SK-N-MC (cell line): ENCODE measurements at regions not wholly inside any gene's neighbourhood (a gene's known extent, or its start where the extent isn't known, plus 50 kb on each side); places are given as distances from the start of the nearest gene placed in this dataset.

Experiments used
- EZH2 ChIP-seq: fragments of 200-600 bp; sonication (generic); IDR thresholded peaks from one replicate; pipeline ENCODE4 v1.6.1; 2017; ENCODE audit warnings: antibody characterized with exemption
- FOXP2 ChIP-seq: optimal IDR thresholded peaks from 2 replicates; pipeline ENCODE3; 2011; ENCODE audit warnings: mild to moderate bottlenecking, moderate library complexity; ENCODE audit not compliant: insufficient read depth; ENCODE audit errors: extremely low read length, control extremely low read depth
- POLR2AphosphoS5 ChIP-seq: IDR thresholded peaks from 2 replicates; pipeline ENCODE4 v1.6.1; 2012; ENCODE audit warnings: mild to moderate bottlenecking, low read depth, low read length, borderline replicate concordance

- no peak for TF ChIP-seq POLR2AphosphoS5
- TF ChIP-seq EZH2, result no peak
- no peak for TF ChIP-seq FOXP2
Observed at GRCh38 chr5:117246424-117246823, 671.8 kb upstream of the SEMA6A start.
